GM12801 (cell line): ENCODE measurements at regions not wholly inside any gene's neighbourhood (a gene's known extent, or its start where the extent isn't known, plus 50 kb on each side); places are given as distances from the start of the nearest gene placed in this dataset.

ENCODE experiments used
- CTCF ChIP-seq: IDR thresholded peaks from one replicate; pipeline ENCODE4 v1.5.1; 2011; ENCODE audit warnings: control low read depth; ENCODE audit not compliant: insufficient read length; ENCODE audit errors: extremely low read depth

GRCh38 chr18:60754413-60755009 lies 381.9 kb upstream of the MC4R start:
- TF ChIP-seq CTCF = no peak

GRCh38 chr18:60755134-60755533 lies 382.6 kb upstream of the MC4R start:
- TF ChIP-seq CTCF = no peak

DNA sequence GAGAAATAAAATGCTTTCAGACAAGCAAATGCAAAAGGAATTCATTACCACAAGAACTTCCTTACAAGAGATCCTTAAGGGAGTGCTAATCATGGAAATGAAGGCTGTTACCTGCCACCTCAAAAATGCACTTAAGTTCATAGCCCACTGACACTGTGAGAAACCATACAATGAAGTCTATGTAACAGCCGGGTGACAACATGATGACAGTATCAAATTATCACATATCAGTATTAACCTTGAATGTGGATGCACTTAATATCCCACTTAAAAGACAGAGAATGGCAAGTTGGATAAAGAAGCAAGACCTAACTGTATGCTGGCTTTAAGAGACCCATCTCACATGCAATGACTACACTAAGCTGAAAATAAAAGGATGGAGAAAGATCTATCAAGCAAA lies 403.4 kb upstream of the MC4R start:
- no peak for TF ChIP-seq CTCF

DNA sequence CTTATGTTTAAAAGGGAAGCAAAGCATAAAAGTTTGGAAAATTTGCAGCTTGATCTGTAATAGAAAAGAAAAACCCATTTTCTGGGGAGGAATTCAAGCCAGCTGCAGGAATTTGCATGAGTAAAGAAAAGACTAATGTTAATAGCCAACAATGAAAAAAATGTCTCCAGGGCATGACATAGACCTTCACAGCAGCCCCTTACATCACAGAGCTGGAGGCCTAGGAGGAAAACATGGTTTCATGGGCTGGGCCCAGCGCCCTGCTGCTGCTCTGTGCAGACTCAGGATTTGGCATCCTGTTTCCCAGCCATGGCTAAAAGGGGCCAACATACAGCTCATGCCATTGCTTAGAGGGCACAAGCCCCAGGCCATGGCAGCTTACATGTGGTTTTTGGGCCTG lies 411.6 kb upstream of the MC4R start:
- no peak for TF ChIP-seq CTCF

- TF ChIP-seq CTCF = no peak
These were observed 422.2 kb upstream of the MC4R start for GRCh38 chr18:60794802-60795201.

DNA sequence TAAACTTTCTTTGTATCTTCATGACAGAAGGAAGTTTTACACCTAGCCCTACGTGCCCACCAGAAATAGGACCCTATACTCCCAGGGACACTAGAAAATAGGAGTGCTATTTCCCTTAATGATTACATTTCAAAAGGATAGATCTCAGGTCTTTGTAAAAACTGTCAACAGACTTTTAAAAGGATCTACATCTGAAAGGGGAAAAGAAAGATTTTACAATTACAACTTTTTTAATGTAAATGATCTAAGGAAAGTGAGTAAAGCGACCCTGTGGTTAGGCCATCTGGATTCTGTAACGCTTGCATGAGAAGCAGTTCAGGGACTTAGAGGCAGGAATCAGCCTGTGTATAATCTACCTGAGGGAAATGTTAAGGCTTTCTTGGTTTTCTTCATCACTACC lies 431.8 kb upstream of the MC4R start:
- no peak for TF ChIP-seq CTCF

DNA sequence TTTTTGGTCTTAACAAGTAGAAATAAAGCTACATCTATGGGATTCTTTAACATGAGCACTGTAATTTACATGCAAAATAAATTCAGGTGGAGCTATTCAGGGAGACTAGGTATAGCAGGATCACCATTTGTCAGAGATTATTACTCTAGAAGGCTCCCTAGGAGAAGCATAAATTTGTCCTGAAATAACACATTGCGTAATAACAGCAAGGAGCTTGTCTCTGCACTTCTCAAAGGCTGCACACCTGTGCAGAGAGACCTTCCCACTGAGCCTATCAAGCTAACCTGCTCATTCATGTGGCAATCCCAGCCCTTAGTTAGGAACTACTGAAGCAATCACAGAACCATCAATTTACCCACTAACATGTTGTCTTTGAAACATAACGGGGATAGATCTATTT lies 437.4 kb upstream of the MC4R start:
- no peak for TF ChIP-seq CTCF

- TF ChIP-seq CTCF = no peak
These were observed 440.3 kb upstream of the MC4R start for GRCh38 chr18:60812921-60813320.
